ENCODE measurements at regions not wholly inside any gene's neighbourhood (a gene's known extent, or its start where the extent isn't known, plus 50 kb on each side); places are given as distances from the start of the nearest gene placed in this dataset.

GRCh38 chr2:57549642-57550102 is 496.9 kb upstream of the VRK2 start:
- Histone ChIP-seq H3K36me3 (no peaks in the 10 kb centered on the region), H3K27me3 (no peaks in the 10 kb centered on the region), H3K4me3 (no peak overlapping the region), H3K4me1 (no peaks in the 10 kb centered on the region), H3K27ac (no peak overlapping the region), H3K9me3 (no peaks in the 10 kb centered on the region)
- TF ChIP-seq CTCF (IDR thresholded peaks at IDR 0.05) (no peak), POLR2A (IDR thresholded peaks at IDR 0.05) (no peak)
- DNase-seq, result no peak

DNA sequence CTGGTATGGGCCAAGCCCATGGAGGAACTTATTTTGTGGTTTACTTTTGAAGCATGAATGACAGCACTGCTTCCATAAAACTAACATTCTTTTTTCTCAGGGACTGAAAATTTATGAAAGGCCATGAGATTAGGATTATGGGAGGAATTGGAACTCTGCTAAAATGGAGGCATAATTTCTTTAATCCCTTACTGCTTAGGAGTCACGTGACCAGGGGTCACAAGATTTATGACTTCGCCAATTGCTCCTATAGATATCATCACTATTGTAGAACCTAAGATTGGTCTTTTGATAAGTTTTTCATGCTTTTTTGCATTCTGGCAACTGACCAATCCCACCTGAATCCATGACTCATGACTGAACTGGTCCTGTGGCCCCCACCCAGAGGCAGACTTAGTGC is 495.7 kb upstream of the VRK2 start:
- Histone ChIP-seq H3K9me3 (no peaks in the 10 kb centered on the region), H3K4me1 (no peaks in the 10 kb centered on the region), H3K27ac (no peak overlapping the region), H3K4me3 (no peak overlapping the region), H3K27me3 (no peaks in the 10 kb centered on the region), H3K36me3 (no peaks in the 10 kb centered on the region)
- DNase-seq, result no peak
- no peak for TF ChIP-seq CTCF (IDR thresholded peaks at IDR 0.05)
- TF ChIP-seq POLR2A (IDR thresholded peaks at IDR 0.05), result no peak

- H3K27me3 ChIP-seq, result no peaks in the 10 kb centered on the region
- TF ChIP-seq POLR2A (IDR thresholded peaks at IDR 0.05) (no peak), CTCF (IDR thresholded peaks at IDR 0.05) (no peak)
- no peak overlapping the region for H3K4me3 ChIP-seq
Measured at GRCh38 chr2:57552885-57553284, 493.7 kb upstream of the VRK2 start.

GRCh38 chr2:57554348-57554747 is 492.3 kb upstream of the VRK2 start:
- H3K27me3 ChIP-seq, result no peaks in the 10 kb centered on the region
- no peaks in the 10 kb centered on the region for H3K4me1 ChIP-seq
- H3K9me3 ChIP-seq, result no peaks in the 10 kb centered on the region
- H3K4me3 ChIP-seq, result no peak overlapping the region
- TF ChIP-seq CTCF (IDR thresholded peaks at IDR 0.05) (no peak), POLR2A (IDR thresholded peaks at IDR 0.05) (no peak)
- no peak overlapping the region for H3K27ac ChIP-seq
- DNase-seq, result no peak
- H3K36me3 ChIP-seq, result no peaks in the 10 kb centered on the region

More at GRCh38 chr2:57552885-57553284, 493.7 kb upstream of the VRK2 start:
- Histone ChIP-seq H3K9me3 (no peaks in the 10 kb centered on the region), H3K36me3 (no peaks in the 10 kb centered on the region), H3K4me1 (no peaks in the 10 kb centered on the region), H3K27ac (no peak overlapping the region)
- DNase-seq, result no peak

DNA sequence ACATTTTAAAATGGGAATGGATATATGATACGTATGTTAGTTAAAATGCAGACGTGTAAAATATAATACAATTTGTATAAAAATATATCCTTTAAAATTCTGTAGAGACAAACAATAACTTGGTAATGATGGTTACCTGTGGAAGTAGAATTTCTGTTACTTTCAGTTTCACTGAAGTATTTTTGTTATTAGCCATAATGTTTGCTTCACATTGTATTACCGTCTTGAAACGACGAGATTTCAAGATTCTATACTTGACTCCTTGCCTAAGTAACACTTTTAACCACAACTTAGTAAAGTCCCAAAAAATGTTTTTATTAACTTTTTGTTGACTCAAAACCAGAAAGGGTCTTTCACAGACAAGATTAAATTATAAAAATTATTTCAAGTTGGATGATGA is 488.3 kb upstream of the VRK2 start:
- Histone ChIP-seq H3K4me3 (no peak overlapping the region), H3K9me3 (no peaks in the 10 kb centered on the region), H3K27ac (no peak overlapping the region), H3K36me3 (no peaks in the 10 kb centered on the region), H3K4me1 (no peaks in the 10 kb centered on the region), H3K27me3 (no peaks in the 10 kb centered on the region)
- DNase-seq, result no peak
- TF ChIP-seq CTCF (IDR thresholded peaks at IDR 0.05) (no peak), POLR2A (IDR thresholded peaks at IDR 0.05) (no peak)

DNA sequence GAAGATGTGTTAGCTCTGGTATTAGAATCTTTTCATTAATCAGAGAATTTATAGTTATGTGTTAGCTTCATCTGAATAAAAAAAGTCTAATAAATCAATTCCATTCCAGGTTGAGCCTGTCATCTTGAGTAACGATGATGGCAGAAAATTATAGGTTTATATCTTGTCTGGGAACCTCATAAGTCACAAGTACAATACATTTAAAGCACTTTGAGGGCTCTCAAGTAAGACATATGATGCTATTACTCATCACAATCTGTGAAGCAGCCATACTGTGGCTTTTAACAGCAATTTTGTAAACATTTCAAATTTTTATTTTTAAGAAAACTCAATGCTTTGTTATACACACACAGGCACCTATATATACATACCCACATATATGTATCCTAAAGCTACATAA is 484.1 kb upstream of the VRK2 start:
- TF ChIP-seq CTCF (IDR thresholded peaks at IDR 0.05), result no peak
- TF ChIP-seq POLR2A (IDR thresholded peaks at IDR 0.05), result no peak
- H3K27me3 ChIP-seq, result no peaks in the 10 kb centered on the region

More for the DNA sequence above, 484.1 kb upstream of the VRK2 start:
- Histone ChIP-seq H3K9me3 (no peaks in the 10 kb centered on the region), H3K27ac (no peak overlapping the region), H3K4me1 (no peaks in the 10 kb centered on the region), H3K4me3 (no peak overlapping the region), H3K36me3 (no peaks in the 10 kb centered on the region)
- no peak for DNase-seq
